ENCODE measurements at regions not wholly inside any gene's neighbourhood (a gene's known extent, or its start where the extent isn't known, plus 50 kb on each side); places are given as distances from the start of the nearest gene placed in this dataset.

GRCh38 chr20:19816386-19816785 is 58.3 kb downstream of the RIN2 start (continued):
- no peak for TF ChIP-seq STAT6 (CRISPR knock-in tag; IDR thresholded peaks at IDR 0.05; ENCODE audit: borderline replicate concordance)

GRCh38 chr20:19817017-19817416 is 59.0 kb downstream of the RIN2 start:
- in situ Hi-C loops (cut with HindIII; ENCODE audit: extremely low pct_ligation_motif_present, low pct_unique_long_range_greater_than_20kb) (no loop called here), intact Hi-C loops (cut with micrococcal nuclease; ENCODE audit: unreplicated experiment) (no loop called here)
- H3K4me3 ChIP-seq (replicated peaks in 1 of 3; ENCODE audit: insufficient read depth in 1 of 3, low read depth in 2 of 3, low read length in 3 of 3) = no peak overlapping the region
- H3K4me1 ChIP-seq (ENCODE audit: insufficient read depth, low read length) = peaks cover 30% of the 10 kb centered on the region
- no peaks in the 10 kb centered on the region for H3K79me2 ChIP-seq (ENCODE audit: insufficient read depth, low read length)
- ChIA-PET CTCF (ENCODE audit: low intra/inter-chr PET ratio, low total read pairs) (no interaction called here), POLR2A (no interaction called here)
- no peaks in the 10 kb centered on the region for H4K20me1 ChIP-seq (ENCODE audit: insufficient read depth, low read length)
- H3K27ac ChIP-seq (ENCODE audit: extremely low read length, insufficient read depth, low read length) = no peak overlapping the region
- ATAC-seq (no peak; the same call in 2 of the 3 replicates), FAIRE-seq (no peak), DNase-seq (ENCODE audit: low spot score) (peak; percentile 57)
- H3K36me3 ChIP-seq (replicated peaks in 1 of 2; ENCODE audit: control insufficient read depth in 1 of 2, insufficient read depth in 2 of 2, low read length in 2 of 2) = no peaks in the 10 kb centered on the region
- peaks cover 4% of the 10 kb centered on the region; the same call in 1 of the 2 replicates for H3K9me3 ChIP-seq (ENCODE audit: low read length)
- no TSS peak for BruUV-seq (replicated peaks)
- no peak overlapping the region for H3K4me2 ChIP-seq (ENCODE audit: low read depth, low read length)
- H3K9ac ChIP-seq (ENCODE audit: insufficient read depth, low read depth, low read length) = no peak overlapping the region
- 26% methylated on average over 5 of the region's 5 CpGs for WGBS (ENCODE audit: low lambda C conversion rate)
- H3K27me3 ChIP-seq (ENCODE audit: control insufficient read depth in 1 of 2, insufficient read depth in 2 of 2, low read length in 2 of 2) = no peaks in the 10 kb centered on the region
- H2AFZ ChIP-seq (ENCODE audit: low read length) = no peak overlapping the region
- TF ChIP-seq KDM2A (CRISPR knock-in tag; IDR thresholded peaks at IDR 0.05; ENCODE audit: borderline replicate concordance, low read depth) (no peak), KDM5A (IDR thresholded peaks at IDR 0.05; ENCODE audit: borderline replicate concordance, low read length) (no peak), REXO4 (CRISPR knock-in tag; IDR thresholded peaks at IDR 0.05; ENCODE audit: borderline replicate concordance) (no peak), ZNF512 (CRISPR knock-in tag; IDR thresholded peaks at IDR 0.05) (no peak), GABPA (IDR thresholded peaks at IDR 0.05; ENCODE audit: low read depth, low read length) (no peak), GABPA (CRISPR knock-in tag; IDR thresholded peaks at IDR 0.05; ENCODE audit: low read depth) (0 out of 2 replicates have a peak, but pooled peaks have one; percentile 18), AHR (CRISPR knock-in tag; IDR thresholded peaks at IDR 0.05) (no peak), ARID5B (CRISPR knock-in tag; IDR thresholded peaks at IDR 0.05) (0 out of 2 replicates have a peak, but pooled peaks have one; percentile 25), SOX13 (IDR thresholded peaks at IDR 0.05) (no peak), SOX13 (CRISPR knock-in tag; conservative IDR thresholded peaks at IDR 0.05 in 1 of 2, IDR thresholded peaks at IDR 0.05 in 1 of 2) (peak in 1 of 2 experiments; percentile 19; a peak in 1 of 4 replicates), EP300 (IDR thresholded peaks at IDR 0.05; ENCODE audit: low read depth in 2 of 2, low read length in 2 of 2) (peak in 1 of 2 experiments; percentile 55; a peak in 1 of 4 replicates), EP300 (CRISPR knock-in tag; IDR thresholded peaks at IDR 0.05; ENCODE audit: borderline replicate concordance) (no peak), RARA (CRISPR knock-in tag; IDR thresholded peaks at IDR 0.05) (peak; percentile 49), FOXP1 (IDR thresholded peaks at IDR 0.05) (no peak), FOXP1 (CRISPR knock-in tag; IDR thresholded peaks at IDR 0.05) (0 out of 2 replicates have a peak, but pooled peaks have one; percentile 20), MXI1 (IDR thresholded peaks at IDR 0.05; ENCODE audit: borderline replicate concordance, low read depth, low read length) (no peak)

Data from HepG2 (cell line).